GM10266 (cell line): ENCODE measurements at regions not wholly inside any gene's neighbourhood (a gene's known extent, or its start where the extent isn't known, plus 50 kb on each side); places are given as distances from the start of the nearest gene placed in this dataset.
"Not testable (repeated sequence)": the region's sequence is repeated elsewhere in the genome, so short reads cannot be mapped to it uniquely, and the experiment has no call there.

Experiments used
- DNase-seq: peaks from one replicate; pipeline ENCODE4 v3.0.0; 2012; ENCODE audit errors: extremely low spot score
- TF ChIP-seq, protein P1 (sequence below): IDR thresholded peaks from 2 replicates; pipeline ENCODE4 v1.5.1; 2012; ENCODE audit warnings: mild to moderate bottlenecking, low read depth; ENCODE audit not compliant: control insufficient read depth, insufficient read depth; ENCODE audit errors: missing control alignments

DNA sequence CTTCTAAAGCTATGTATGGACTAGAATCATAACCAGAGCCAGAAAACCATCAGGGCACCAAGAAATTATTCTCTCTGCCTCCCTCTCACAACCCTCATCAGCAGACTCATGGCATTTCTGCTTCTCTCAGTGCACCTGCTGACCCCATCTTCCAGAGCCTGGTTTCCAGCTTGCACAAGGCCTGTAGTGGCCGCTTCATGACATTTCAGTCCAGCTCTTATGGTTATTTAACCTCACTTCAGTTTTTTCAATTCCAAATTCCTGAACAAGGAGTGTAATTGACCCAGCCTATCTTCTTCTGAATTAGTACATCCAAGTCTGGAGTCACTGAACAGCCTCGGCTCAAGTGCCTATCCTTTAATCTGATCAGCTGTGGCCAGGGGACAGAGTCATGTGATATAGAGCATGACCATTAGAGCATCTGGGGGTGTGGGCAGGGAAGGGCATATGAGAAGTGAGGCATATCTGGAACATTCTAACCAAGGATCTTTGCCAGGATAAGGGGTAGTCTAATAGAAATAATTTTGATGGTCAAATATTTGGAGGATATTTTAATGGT is 97.2 kb upstream of the TMEM17 start:
- DNase-seq = no peak
- TF ChIP-seq, protein P1, sequence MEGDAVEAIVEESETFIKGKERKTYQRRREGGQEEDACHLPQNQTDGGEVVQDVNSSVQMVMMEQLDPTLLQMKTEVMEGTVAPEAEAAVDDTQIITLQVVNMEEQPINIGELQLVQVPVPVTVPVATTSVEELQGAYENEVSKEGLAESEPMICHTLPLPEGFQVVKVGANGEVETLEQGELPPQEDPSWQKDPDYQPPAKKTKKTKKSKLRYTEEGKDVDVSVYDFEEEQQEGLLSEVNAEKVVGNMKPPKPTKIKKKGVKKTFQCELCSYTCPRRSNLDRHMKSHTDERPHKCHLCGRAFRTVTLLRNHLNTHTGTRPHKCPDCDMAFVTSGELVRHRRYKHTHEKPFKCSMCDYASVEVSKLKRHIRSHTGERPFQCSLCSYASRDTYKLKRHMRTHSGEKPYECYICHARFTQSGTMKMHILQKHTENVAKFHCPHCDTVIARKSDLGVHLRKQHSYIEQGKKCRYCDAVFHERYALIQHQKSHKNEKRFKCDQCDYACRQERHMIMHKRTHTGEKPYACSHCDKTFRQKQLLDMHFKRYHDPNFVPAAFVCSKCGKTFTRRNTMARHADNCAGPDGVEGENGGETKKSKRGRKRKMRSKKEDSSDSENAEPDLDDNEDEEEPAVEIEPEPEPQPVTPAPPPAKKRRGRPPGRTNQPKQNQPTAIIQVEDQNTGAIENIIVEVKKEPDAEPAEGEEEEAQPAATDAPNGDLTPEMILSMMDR = no peak

DNA sequence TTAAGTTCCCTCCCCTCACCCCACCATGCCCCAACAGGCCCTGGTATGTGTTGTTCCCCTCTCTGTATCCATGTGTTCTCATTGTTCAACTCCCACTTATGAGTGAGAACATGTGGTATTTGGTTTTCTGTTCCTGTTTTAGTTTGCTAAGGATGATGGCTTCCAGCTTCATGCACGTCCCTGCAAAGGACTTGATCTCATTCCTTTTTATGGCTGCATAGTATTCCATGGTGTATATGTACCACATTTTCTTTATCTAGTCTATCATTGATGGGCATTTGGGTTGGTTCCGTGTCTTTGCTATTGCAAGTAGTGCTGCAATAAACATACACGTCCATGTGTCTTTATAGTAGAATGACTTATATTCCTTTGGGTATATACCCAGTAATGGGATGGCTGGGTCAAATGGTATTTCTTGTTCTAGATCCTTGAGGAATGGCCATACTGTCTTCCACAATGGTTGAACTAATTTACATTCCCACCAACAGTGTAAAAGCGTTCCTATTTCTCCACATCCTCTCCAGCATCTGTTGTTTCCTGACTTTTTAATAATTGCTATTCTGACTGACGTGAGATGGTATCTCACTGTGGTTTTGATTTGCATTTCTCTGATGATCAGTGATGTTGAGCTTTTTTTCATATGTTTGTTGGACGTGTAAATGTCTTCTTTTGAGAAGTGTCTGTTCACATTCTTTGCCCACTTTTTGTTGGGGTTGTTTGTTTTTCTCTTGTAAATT is 93.8 kb upstream of the TMEM17 start:
- not testable (repeated sequence) for DNase-seq

DNA sequence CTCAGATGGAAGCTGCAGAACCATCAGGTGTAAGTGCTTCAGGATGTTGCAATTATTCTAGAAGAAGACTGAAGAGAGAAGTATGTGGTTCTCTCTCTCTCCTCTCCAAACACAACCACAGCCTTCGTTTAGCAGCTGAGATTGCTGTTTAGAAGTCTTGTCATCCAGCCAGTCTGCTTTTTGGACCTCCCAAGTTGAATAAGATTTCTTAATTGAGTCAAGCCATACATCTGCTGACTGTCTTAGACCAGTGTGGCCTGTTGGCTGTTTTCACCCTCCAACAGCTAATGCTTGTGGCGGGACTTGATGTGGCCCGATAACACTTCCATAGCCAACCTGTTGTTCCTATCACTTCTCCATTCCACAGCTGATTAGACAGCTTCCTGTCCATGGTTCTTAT is 91.3 kb upstream of the TMEM17 start:
- no peak for DNase-seq
- TF ChIP-seq, protein P1 = no peak

DNA sequence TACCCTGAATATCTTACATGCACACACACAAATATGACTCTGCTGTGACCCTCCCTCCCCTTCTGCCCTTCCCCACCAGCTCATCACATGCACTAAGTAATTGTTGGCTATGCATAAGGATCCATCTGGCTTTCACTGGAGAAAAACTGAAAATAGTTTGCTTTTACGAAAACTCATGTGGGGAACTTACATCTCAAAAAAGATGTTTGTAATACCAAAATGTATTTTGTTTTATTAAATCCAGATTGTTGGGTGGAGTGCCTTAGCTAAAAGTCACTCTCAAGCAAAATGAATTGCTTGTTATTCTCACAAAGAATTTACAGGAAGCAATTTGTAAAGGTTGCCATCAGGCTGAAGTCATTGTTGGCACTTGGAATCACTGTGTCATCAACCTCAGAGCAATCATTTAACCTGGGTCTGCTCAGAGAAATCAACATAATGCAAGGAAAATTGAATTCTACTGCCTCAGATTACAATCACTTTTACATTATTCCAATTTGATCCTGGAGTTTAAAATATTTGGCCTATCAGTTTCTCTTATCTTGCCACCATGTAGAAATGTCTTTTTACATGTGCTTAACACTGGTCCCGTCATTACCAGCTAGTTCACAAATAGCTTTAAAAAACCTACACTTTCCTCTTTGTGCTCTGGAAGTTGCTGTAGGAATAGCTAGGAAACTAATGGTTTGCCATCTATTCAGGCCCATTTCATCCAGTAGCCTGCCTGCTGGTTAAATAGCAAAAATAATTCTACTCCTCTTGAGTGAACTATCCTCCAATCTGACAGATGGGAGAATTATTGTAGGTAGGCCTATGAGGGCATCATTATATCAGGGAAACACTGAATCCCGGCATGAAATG is 90.3 kb upstream of the TMEM17 start:
- no peak for DNase-seq
- TF ChIP-seq, protein P1 = no peak

DNA sequence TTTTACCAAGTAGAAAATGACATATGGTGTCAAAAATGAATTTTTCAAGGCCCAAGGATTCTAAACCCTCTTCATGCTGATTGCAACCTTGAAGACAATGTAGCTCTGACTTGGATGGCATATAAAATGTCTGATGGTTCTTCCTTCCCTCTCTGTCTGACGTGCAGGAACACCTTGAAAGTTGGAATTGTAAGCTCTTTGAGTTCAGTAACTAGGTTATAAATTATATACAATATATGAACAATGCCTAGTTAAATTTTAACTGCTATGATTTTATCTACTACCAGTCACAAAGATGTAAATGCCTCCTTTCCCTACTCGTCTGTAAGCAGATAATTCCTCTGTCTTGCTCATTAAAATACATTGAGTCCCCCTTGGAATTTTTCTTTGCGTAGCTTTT is 89.5 kb upstream of the TMEM17 start:
- TF ChIP-seq, protein P1 = no peak

DNA sequence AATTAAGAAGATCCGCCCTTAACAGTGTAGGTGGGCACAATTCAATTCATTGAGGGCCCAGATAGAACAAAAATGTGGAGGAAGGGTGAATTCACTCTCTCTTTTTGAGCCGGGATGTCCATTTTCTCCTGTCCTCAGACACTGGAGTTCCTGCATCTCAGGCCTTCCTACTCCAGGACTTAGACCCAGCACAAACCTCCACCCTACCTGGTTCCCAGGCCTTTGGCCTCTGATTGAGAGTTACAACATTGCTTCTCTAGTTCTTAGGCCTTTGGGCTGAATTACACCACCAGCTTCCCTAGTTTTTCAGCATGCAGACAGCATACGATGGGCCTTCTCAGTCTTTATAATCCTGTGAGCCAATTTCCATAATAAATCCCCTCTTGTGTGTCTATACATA is 87.8 kb upstream of the TMEM17 start:
- TF ChIP-seq, protein P1 = no peak
- no peak for DNase-seq

More for the DNA sequence above, 89.5 kb upstream of the TMEM17 start:
- no peak for DNase-seq

DNA sequence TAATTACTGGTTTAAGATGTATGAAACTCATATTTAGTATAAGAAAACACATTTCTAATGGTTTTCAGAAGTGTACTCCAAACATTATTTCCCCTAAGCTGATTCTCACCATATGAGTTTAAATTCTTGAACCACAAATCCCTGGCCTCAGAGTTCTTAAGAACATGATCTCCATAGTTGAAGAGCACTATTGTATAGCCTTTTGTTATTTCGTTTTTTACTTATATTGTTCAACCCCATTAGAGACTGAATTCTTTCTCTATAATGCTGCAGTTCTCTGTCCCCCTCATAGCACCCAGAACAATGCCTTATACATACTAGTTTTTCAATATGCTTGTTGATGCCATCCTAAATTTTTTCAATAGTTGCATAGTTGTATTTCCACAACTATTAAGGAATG is 85.5 kb upstream of the TMEM17 start:
- no peak for DNase-seq
- TF ChIP-seq, protein P1 = no peak
